H9 (cell line): ENCODE measurements at regions not wholly inside any gene's neighbourhood (a gene's known extent, or its start where the extent isn't known, plus 50 kb on each side); places are given as distances from the start of the nearest gene placed in this dataset.

Experiments used
- DNase-seq: peaks from one replicate; pipeline ENCODE4 v3.0.0-alpha.2; 2017
- H2AFZ ChIP-seq: one replicate; pipeline ENCODE4 v1.6.1; 2013; ENCODE audit warnings: mild to moderate bottlenecking, low read length, control low read depth, moderate library complexity
- H2AK5ac ChIP-seq: 2 replicates; pipeline ENCODE4 v1.6.1; 2013; ENCODE audit warnings: low read length, control low read depth, mixed read lengths; ENCODE audit not compliant: insufficient read length
- H2BK120ac ChIP-seq: one replicate; pipeline ENCODE4 v1.6.1; 2013; ENCODE audit warnings: low read depth, mild to moderate bottlenecking, low read length, control low read depth, inconsistent platforms; ENCODE audit not compliant: poor library complexity, severe bottlenecking
- H2BK12ac ChIP-seq: 2 replicates; pipeline ENCODE4 v1.6.1; 2013; ENCODE audit warnings: low read length, control low read depth, mixed read lengths, low read depth; ENCODE audit not compliant: insufficient read length
- H2BK15ac ChIP-seq: 2 replicates; pipeline ENCODE4 v1.6.1; 2013; ENCODE audit warnings: low read depth, low read length, control low read depth
- H2BK20ac ChIP-seq: one replicate; pipeline ENCODE4 v1.6.1; 2013; ENCODE audit warnings: low read depth, mild to moderate bottlenecking, low read length, control low read depth, inconsistent platforms; ENCODE audit not compliant: poor library complexity, severe bottlenecking
- H2BK5ac ChIP-seq: 2 replicates; pipeline ENCODE4 v1.6.1; 2013; ENCODE audit warnings: low read length, control low read depth, mixed read lengths; ENCODE audit not compliant: insufficient read length
- H3K14ac ChIP-seq: 2 replicates; pipeline ENCODE4 v1.6.1; 2013; ENCODE audit warnings: low read length, control low read depth; ENCODE audit not compliant: insufficient read depth
- H3K18ac ChIP-seq: 2 replicates; pipeline ENCODE4 v1.6.1; 2013; ENCODE audit warnings: low read depth, mild to moderate bottlenecking, mixed read lengths, low read length, control low read depth; ENCODE audit not compliant: insufficient read length
- H3K23ac ChIP-seq: 2 replicates; pipeline ENCODE4 v1.6.1; 2013; ENCODE audit warnings: low read length, control low read depth, mixed read lengths, low read depth; ENCODE audit not compliant: insufficient read length
- H3K23me2 ChIP-seq: 2 replicates; pipeline ENCODE4 v1.6.1; 2013; ENCODE audit warnings: low read depth, mild to moderate bottlenecking, mixed read lengths, low read length, control low read depth; ENCODE audit not compliant: insufficient read length, poor library complexity, severe bottlenecking
- H3K27ac ChIP-seq: 2 replicates; pipeline ENCODE4 v1.5.1; 2013; ENCODE audit warnings: low read length, control low read depth, mixed read lengths, low read depth; ENCODE audit not compliant: insufficient read length
- H3K27me3 ChIP-seq: 2 replicates; pipeline ENCODE4 v1.6.1; 2013; ENCODE audit warnings: low read length, control low read depth, inconsistent platforms; ENCODE audit not compliant: insufficient read depth
- H3K4ac ChIP-seq: 2 replicates; pipeline ENCODE4 v1.6.1; 2013; ENCODE audit warnings: low read depth, mild to moderate bottlenecking, control low read depth, inconsistent platforms, low read length, moderate library complexity
- H3K4me1 ChIP-seq: 2 replicates; pipeline ENCODE4 v1.6.1; 2013; ENCODE audit warnings: low read length, control low read depth, inconsistent platforms; ENCODE audit not compliant: insufficient read depth
- H3K4me2 ChIP-seq: 2 replicates; pipeline ENCODE4 v1.6.1; 2013; ENCODE audit warnings: low read length, control low read depth, mixed read lengths; ENCODE audit not compliant: insufficient read length, insufficient read depth
- H3K56ac ChIP-seq: 2 replicates; pipeline ENCODE4 v1.6.1; 2013; ENCODE audit warnings: low read depth, mild to moderate bottlenecking, mixed read lengths, low read length, control low read depth; ENCODE audit not compliant: insufficient read length
- H3K79me1 ChIP-seq: 2 replicates; pipeline ENCODE4 v1.6.1; 2013; ENCODE audit warnings: low read depth, mild to moderate bottlenecking, moderate library complexity, low read length, control low read depth, inconsistent platforms; ENCODE audit not compliant: insufficient read depth, poor library complexity, severe bottlenecking
- H3K79me2 ChIP-seq: 2 replicates; pipeline ENCODE4 v1.6.1; 2013; ENCODE audit warnings: low read length, control low read depth, inconsistent platforms; ENCODE audit not compliant: insufficient read depth
- H3K9ac ChIP-seq: 2 replicates; pipeline ENCODE4 v1.6.1; 2013; ENCODE audit warnings: low read length, control low read depth, mixed read lengths; ENCODE audit not compliant: insufficient read length; ENCODE audit errors: extremely low read depth
- H3K9me3 ChIP-seq: one replicate; pipeline ENCODE4 v1.6.1; 2013; ENCODE audit warnings: low read depth, low read length, inconsistent platforms; ENCODE audit not compliant: control insufficient read depth
- H3T11ph ChIP-seq: one replicate; pipeline ENCODE4 v1.6.1; 2013; ENCODE audit warnings: mild to moderate bottlenecking, low read length, control low read depth, inconsistent platforms
- H4K20me1 ChIP-seq: one replicate; pipeline ENCODE4 v1.6.1; 2013; ENCODE audit not compliant: control insufficient read depth, insufficient read length, insufficient read depth
- H4K5ac ChIP-seq: 2 replicates; pipeline ENCODE4 v1.6.1; 2013; ENCODE audit warnings: low read depth, mild to moderate bottlenecking, mixed read lengths, low read length, control low read depth; ENCODE audit not compliant: insufficient read length
- H4K8ac ChIP-seq: replicated peaks from 2 replicates; pipeline ENCODE4 v1.6.1; 2013; ENCODE audit warnings: low read length, control low read depth, mixed read lengths, low read depth; ENCODE audit not compliant: insufficient read length
- H4K91ac ChIP-seq: 2 replicates; pipeline ENCODE4 v1.6.1; 2013; ENCODE audit warnings: low read depth, mild to moderate bottlenecking, moderate library complexity, mixed read lengths, low read length, control low read depth; ENCODE audit not compliant: insufficient read length
- H3K27ac Mint-ChIP-seq, 3 experiments: 2 replicates in 2 of 3; 3 replicates in 1 of 3; pipeline ENCODE4 v1.8.0; 2020 to 2021; ENCODE audit warnings: mixed read lengths in 3 of 3, mild to moderate bottlenecking in 1 of 3, moderate library complexity in 1 of 3
- H3K27me3 Mint-ChIP-seq: 2 replicates; pipeline ENCODE4 v1.8.0; 2021; ENCODE audit warnings: low read depth, mild to moderate bottlenecking, moderate library complexity, mixed read lengths
- H3K36me3 Mint-ChIP-seq, 3 experiments: 2 replicates in 2 of 3; 3 replicates in 1 of 3; pipeline ENCODE4 v1.8.0; 2020 to 2021; ENCODE audit warnings: low read depth in 3 of 3, mixed read lengths in 3 of 3; ENCODE audit not compliant: insufficient read depth in 1 of 3
- H3K4me1 Mint-ChIP-seq, 2 experiments: 2 replicates each; pipeline ENCODE4 v1.8.0; 2020; ENCODE audit warnings: mixed read lengths in 2 of 2
- H3K4me3 Mint-ChIP-seq, 2 experiments: 2 replicates in 1 of 2; 3 replicates in 1 of 2; pipeline ENCODE4 v1.8.0; 2020 to 2021; ENCODE audit warnings: mild to moderate bottlenecking in 2 of 2, mixed read lengths in 2 of 2, moderate library complexity in 1 of 2
- H3K9me3 Mint-ChIP-seq, 2 experiments: 2 replicates in 1 of 2; 3 replicates in 1 of 2; pipeline ENCODE4 v1.8.0; 2020; ENCODE audit warnings: mild to moderate bottlenecking in 2 of 2, mixed read lengths in 2 of 2, moderate library complexity in 1 of 2
- CTCF ChIP-seq: fragments of 200-600 bp; sonication (generic); conservative IDR thresholded peaks from 3 replicates; pipeline ENCODE4 v1.8.0; 2021; ENCODE audit warnings: antibody characterized with exemption, mild to moderate bottlenecking
- WGBS: extraction: QIAGEN DNeasy Blood & Tissue Kit; methylation state at CpG from one replicate; pipeline ENCODE4 v1.1.7; 2013; ENCODE audit warnings: missing lambda C conversion rate, low lambda C conversion rate, mixed read lengths; ENCODE audit not compliant: insufficient read length; ENCODE audit errors: extremely low coverage; 5-methylcytosine and 5-hydroxymethylcytosine counted together

GRCh38 chr17:56652628-56653027, 59.1 kb downstream of the NOG start:
- H3K27ac Mint-ChIP-seq: no peak overlapping the region; a peak in 1 of 7 replicates
- no peak overlapping the region for H4K8ac ChIP-seq
- no peak overlapping the region for H3K56ac ChIP-seq
- no peak overlapping the region for H3K4me2 ChIP-seq
- H2BK12ac ChIP-seq: no peak overlapping the region
- H3K36me3 Mint-ChIP-seq: peaks cover 0 to 2% (median 0%) of the 10 kb centered on the region in 3 experiments; a peak in 1 of 7 replicates
- no peak overlapping the region for H3K23ac ChIP-seq
- H4K91ac ChIP-seq: no peak overlapping the region
- no peak overlapping the region for H2AK5ac ChIP-seq
- H2BK120ac ChIP-seq: no peak overlapping the region
- no peaks in the 10 kb centered on the region for H3K79me2 ChIP-seq
- no peak overlapping the region for H2AFZ ChIP-seq
- H3K4me1 ChIP-seq: no peaks in the 10 kb centered on the region
- TF ChIP-seq CTCF: no peak
- peaks cover 5% of the 10 kb centered on the region in 2 experiments for H3K4me1 Mint-ChIP-seq
- no peak overlapping the region for H3K14ac ChIP-seq
- H2BK15ac ChIP-seq: no peak overlapping the region
- H4K5ac ChIP-seq: no peak overlapping the region
- peaks cover 4 to 5% of the 10 kb centered on the region in 2 experiments for H3K9me3 Mint-ChIP-seq
- H2BK5ac ChIP-seq: no peak overlapping the region
- no peaks in the 10 kb centered on the region for H3K23me2 ChIP-seq
- WGBS: no CpG with 5 or more reads among the region's 2 CpGs
- H3K79me1 ChIP-seq: no peaks in the 10 kb centered on the region
- DNase-seq: no peak
- H3K27me3 Mint-ChIP-seq: peaks cover 10% of the 10 kb centered on the region
- H3T11ph ChIP-seq: no peak overlapping the region
- no peak overlapping the region for H3K4ac ChIP-seq
- H3K9ac ChIP-seq: no peak overlapping the region
- no peaks in the 10 kb centered on the region for H3K9me3 ChIP-seq
- H3K18ac ChIP-seq: no peak overlapping the region
- no peak overlapping the region for H2BK20ac ChIP-seq
- H3K4me3 Mint-ChIP-seq: no peak overlapping the region
- no peaks in the 10 kb centered on the region for H3K27me3 ChIP-seq
- no peaks in the 10 kb centered on the region for H4K20me1 ChIP-seq
- no peak overlapping the region for H3K27ac ChIP-seq
